GM18867 (cell line): ENCODE measurements at regions not wholly inside any gene's neighbourhood (a gene's known extent, or its start where the extent isn't known, plus 50 kb on each side); places are given as distances from the start of the nearest gene placed in this dataset.
"Not testable (repeated sequence)": the region's sequence is repeated elsewhere in the genome, so short reads cannot be mapped to it uniquely, and the experiment has no call there.

Source experiments
- ATAC-seq: cut with Tn5 transposase; IDR thresholded peaks from one replicate; pipeline ENCODE4 v1.9.1; 2021; ENCODE audit warnings: mild to moderate bottlenecking, moderate library complexity; ENCODE audit not compliant: unreplicated experiment

DNA sequence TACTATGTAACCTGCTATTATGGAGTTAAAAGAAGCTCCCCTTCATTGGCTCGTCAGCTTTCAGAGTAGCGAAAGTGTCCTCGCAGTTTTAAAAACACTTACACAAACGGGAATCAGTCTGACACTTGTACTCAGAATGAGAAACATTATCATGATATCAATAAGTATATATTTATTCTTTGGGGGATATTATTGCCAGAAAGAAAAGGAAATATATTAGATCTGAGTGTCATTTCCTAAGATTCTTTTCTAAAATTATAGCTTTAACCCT lies 584.5 kb downstream of the ZEB2 start:
- ATAC-seq: no peak

DNA sequence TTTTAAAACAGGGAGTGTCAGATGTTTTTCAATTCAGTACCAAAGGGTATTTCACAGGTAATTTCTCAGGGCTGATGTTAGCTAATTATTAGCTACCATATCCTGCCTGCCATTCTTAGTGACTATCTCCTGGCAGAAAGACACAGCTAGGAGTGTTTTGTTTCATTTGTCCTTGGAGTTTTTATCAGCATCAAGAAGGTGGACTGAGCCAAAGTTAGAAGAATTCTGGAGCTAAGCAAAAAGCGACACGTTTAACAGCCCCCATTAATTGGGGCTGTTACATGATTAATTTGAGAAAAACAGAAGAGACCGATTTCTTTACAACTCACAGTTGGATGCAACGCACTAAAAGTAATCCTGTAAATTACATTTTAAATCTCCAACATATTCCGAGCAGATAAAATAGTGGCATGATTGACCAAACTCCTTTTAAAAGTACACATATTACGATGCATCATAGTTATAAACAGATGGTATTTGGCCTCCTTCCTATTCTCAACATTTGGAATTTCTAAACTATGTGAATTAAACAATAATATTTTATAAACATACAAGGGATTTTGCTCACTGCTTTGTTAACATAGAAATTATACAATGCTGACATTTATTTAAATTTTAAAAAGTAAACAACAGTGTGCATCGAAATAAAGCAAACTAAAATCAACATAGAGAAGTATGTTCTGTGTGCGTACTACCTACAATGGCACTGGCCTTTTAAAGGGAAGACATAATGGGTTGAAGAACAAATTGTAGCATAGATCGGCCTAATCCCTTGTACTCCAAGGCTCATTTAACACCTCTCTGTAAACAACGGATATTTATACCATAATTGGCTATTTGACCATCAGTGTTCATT lies 585.1 kb downstream of the ZEB2 start:
- ATAC-seq: no peak

DNA sequence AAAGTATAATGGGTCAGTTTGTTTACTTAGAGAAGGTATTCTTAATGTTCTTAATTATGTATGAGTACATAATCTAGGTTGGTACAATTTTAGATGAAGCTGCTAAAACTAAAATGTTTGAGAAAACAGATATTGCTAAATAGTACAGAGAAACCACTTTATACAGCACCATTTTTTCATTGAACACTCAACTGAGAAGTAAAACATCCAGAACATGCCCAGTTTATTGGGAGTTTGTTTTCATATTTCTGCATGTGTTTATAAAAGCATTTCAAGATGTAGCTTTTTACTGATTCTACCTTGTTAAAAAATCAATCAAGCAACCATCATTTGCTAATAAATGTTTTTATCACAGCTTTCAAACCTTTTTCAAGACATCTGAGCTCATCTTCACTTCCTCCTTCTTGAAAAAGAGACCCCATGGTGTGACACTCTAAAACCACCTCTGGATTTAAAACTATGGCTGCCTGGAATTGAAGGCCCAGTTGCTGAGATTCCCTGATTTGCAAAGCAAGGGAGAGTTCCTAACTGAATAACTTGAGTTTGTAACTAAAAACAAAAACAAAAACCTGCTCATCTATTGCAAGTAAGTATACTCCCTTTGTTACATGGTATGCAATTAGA lies 585.9 kb downstream of the ZEB2 start:
- ATAC-seq: no peak

DNA sequence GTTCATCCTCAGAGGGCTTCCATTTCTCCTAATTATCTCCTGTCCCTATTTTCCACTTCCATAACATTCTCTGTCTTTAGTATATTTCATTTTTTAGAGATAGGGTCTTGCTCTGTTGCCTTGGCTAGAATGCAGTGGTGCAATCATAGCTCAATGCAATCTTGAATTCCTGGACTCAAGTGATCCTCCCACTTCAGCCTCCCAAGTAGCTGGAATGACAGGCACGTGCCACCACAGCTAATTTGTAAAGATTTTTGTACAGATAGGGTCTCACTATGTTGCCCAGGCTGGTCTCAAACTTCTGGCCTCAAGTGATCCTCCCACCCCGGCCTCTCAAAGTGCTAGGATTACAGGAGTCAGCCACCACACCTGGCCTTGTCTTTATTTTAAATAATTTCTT lies 589.0 kb downstream of the ZEB2 start:
- ATAC-seq: no peak

DNA sequence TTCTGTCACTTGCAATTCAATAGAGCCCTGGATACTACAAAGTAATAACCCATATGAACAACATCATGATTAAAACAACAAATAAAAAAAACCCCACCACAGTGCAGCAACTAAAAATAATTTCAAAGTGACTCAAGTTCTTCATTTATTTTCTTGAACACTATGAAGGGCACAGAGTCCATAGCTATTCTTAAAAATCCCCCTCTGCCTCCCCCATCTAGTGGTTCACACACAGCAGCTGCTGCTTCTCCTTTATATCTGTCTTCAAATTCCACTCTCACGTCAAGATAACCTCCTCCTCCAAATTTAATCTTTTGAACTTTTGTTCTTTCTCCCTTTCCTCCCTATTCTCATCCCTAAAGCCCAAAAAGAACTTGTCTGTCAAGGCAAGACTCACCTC lies 591.3 kb downstream of the ZEB2 start:
- no peak for ATAC-seq

DNA sequence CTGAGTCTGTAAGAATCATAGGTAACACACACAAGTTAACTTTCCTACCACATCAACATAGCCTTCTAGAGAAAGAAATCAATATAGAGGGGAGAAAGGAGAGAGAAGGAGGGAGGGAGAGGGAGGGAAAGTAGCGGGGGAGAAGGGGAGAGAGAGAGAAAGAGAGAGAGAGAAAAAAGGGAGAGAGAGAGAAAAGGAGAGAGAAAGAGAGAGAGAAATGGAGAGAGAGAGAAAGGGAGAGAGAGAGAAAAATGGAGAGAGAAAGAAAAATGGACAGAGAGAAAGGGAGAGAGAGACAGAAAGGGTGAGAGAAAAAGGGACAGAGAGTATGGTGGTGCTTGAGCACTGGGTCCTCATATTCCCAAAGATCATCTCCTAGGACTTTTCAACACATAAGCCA lies 591.7 kb downstream of the ZEB2 start:
- no peak for ATAC-seq

DNA sequence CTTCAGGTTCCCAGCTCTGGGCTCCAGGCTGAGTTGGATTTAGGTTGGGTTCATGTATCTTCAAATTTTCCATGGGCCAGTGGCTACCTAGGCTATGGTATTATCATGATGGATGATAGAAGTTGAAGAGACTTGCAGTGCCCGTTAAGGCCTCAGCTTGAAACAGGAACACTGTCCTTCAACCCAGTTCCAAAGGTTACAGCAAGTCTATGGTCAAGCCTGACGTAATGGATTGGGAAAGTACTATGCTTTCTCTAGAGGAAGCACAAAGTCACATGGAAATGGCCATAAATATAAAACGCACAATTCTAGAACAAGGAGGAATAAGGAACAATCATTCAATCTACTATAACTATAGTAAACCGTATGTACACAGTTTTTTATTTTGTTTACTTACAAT lies 593.2 kb downstream of the ZEB2 start:
- no peak for ATAC-seq

DNA sequence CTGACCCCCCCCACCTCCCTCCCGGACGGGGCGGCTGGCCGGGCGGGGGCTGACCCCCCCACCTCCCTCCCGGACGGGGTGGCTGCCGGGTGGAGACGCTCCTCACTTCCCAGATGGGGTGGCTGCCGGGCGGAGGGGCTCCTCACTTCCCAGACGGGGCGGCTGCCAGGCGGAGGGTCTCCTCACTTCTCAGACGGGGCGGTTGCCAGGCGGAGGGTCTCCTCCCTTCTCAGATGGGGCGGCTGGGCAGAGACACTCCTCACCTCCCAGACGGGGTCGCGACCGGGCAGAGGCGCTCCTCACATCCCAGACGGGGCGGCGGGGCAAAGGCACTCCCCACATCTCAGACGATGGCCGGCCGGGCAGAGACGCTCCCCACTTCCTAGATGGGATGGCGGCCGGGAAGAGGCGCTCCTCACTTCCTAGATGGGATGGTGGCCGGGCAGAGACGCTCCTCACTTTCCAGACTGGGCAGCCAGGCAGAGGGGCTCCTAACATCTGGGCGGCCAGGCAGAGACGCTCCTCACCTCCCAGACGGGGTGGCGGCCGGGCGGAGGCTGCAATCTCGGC lies 597.6 kb downstream of the ZEB2 start:
- ATAC-seq: not testable (repeated sequence)

DNA sequence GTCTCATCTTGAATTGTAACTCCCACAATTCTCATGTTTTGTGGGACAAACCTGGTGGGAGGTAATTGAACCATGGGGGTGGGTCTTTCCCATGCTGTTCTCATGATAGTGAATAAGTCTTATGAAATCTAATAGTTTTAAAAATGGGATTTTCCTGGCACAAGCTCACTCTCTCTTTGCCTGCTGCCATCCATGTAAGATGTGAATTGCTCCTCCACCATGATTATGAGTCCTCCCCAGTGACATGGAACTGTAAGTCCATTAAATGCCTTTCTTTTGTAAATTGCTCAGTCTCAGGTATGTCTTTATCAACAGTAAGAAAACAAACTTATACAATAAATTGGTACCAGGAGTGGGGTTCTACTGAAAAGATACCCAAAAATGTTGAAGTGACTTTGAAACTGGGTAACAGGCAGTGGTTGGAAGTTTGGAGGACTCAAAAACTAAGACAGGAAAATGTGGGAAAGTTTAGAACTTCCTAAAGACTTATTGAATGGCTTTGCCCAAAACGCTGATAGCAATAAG lies 601.4 kb downstream of the ZEB2 start:
- no peak for ATAC-seq

DNA sequence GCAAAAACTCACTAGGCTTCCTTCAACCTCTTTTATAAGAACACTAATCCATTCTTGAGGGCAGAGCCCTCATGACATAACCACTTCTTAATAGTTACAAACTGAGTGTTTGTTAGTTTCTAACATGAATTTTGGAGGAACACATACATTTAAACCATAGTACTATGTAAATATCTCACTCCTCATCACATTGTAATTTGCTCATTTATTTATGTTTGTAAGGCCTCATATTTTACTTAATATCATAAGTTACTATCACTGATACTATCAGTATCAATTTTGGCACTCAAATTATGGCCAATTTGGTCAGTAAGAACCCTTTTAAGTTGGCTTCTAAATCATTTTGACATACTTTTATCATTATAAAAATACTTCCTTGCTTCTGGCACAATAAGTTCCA lies 603.1 kb downstream of the ZEB2 start:
- ATAC-seq: no peak

DNA sequence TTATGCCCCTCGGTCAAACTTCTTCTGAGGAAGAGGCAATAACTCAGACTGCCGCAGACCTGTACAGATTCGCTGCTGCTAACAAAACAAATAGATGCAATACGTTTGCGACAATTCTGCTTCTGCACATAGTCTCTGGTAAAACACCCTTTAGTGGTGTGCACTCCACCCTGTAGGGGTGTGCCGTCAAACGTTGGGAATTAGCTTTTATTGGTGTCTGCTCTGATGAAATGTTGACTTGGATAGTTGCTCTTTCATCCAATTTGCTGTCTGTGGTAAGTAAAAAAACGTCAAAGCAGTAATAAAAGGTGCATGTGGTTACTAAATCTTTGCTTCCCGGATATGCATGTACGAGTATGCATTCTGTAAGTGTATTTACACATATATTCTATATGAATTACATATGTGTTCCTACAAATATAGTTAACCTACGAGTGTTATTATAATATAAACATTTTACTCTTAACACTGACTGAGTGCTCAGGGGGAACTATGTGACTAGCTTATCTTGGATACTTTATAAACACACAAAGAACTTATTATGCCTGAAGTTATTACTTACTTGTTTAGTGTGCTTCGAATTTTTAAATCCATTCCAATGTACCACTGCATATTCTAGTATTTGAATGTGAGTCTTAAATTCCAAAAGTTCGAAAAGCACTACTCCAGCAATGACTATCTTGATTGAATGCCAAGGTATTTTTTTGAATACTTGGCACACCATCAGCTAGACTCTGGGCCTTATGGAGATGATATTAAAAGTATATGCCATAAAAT lies 610.2 kb downstream of the ZEB2 start:
- no peak for ATAC-seq

DNA sequence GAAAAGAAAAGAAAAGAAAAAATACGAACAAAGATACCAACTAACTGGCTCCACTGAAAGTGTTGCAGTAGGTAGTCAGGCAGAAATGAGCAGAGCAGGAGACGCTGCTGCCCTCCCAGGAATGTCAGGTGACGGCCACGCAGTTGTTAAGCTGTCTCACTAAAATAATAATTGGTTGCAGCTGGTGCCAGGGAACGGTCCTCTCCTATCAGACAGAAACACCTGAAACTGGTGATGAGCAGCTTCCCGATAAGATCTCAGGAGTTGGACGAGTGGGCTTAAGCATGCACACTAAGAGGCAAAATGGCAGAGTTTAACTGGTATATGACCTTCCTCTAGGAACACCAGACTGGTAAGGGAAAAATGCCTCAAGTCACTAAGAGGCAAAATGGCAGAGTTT lies 611.1 kb downstream of the ZEB2 start:
- ATAC-seq: no peak

DNA sequence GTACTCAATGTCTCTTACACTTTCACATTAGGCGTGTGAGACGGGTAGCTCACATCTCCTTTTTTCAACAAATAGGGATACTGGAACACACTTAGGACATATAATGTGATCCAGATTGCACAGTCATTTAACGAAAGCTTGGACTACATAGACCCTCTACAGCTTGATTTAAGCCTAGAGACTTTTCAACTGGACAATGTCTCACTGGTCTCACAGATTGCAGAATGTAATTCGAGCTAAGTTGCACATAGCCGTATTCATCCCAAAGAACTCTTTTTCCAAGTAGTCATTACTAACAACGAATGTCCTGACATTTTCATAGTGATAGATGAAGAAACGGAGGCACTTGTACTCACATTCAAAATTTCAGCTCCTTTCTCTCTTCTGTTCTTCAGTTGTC lies 612.1 kb downstream of the ZEB2 start:
- ATAC-seq: no peak

DNA sequence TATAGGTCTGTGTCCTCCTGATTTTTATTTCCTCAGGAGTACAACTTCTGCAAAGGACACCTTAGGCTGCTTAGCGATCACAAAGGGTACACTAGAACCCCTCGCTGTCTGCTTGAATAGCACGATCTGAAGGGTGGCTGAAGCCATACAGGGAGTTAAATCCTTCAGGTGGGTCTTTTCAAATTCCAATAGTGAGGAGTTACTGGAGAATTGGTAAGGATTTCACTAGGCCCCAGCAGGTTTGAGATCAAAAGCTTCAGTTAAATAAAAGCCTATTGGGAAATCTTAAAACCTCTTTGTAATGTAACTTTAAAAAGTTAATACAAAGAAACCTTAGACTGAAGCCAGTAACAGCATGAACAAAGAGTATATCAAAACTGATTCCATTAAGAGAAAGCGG lies 613.1 kb downstream of the ZEB2 start:
- no peak for ATAC-seq

DNA sequence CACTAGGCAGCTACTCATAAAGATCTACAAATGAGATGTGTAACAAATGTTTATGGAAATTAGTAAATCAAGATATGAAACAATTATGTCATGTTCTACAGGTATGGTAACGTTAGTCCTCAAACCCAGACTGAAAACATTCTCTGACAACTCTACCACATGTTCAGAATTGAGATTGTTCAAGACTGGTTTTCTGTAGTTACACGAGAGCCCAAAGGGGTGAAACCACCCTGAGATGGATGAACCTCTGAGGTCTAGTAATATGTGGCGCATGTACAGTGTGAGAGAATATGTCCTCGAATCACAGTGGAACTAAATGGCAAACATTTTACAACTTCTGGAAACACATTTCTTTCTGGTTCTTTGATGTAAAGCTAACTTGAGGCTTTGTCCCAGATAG lies 614.3 kb downstream of the ZEB2 start:
- ATAC-seq: no peak

DNA sequence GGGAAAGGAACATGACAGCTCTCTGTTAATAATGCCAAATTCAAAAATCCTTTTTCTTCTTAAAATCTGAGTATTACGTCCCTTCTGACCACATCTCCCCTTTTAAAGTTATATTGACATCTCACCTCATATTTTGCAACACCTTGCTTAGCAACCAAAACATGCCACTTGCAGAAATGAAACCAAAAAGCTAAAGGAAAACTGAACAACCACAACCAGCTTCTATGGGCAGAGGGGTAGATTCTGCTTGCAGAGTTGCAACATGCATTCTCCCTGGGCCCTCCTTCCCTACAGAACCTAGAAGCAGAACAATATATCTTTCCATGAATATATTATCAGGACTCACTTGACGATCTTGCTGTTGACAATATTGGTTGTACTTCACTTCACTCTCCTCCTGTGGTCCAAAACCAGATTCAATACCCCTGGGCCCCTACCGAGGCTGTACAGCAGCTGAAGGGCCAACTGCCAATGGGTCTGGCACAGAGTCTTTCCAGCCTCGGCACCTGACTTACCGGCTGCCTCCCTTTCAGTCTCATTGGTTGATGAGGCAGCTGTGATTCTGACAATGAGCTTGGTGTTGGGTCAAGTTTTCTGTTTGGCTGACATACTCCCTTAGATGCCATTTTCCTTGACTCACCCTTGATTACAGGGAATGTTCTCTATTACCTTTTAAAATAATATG lies 616.6 kb downstream of the ZEB2 start:
- no peak for ATAC-seq

DNA sequence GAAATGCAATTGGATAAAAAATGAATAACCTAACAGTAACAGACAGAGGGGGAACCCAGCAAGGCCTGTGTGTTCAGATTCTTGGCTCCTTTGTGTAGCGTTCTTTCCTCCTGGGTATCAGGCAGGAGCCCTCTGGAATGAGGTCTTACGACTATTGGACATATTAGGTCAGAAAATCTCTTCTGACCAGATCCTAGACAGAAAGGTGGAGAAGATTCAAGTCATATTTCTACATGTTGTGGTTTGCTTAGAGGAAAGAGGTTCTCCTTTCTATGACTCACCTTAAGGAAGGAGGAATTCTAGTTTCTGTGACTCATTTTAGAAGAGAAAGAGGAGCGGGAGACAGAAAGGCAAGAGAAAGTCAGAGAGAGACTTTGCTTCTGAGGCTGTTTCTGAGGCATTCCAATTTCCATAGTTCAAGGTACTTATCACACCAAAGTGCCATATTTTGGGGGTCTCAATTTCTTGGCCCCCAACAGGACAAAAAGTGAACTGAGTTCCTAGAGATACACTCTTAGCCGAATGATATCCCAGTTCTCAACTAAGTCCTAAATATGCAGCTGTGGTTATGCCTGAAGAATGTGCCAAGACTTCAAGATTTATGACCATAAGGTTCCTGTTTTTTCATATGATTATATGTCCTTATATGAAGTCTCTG lies 618.6 kb downstream of the ZEB2 start:
- peak; percentile 62 for ATAC-seq

DNA sequence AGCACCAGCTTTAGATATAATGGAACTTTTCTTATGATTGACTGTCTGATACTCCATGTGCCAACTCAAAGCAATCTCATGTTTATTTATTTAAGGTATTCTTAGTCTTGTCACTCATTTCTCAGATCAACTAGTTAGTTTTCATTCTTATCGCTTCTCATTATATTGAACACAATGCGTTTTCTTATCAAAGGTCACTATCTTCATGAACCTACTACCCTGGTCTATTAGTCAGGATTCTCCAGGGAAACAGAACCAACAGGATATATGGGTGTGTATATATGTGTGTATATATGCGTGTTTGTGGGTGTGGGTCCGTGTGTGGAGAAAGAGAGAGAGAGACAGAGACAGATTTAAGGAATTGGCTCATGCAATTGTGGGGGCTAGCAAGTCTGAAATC lies 619.9 kb downstream of the ZEB2 start:
- ATAC-seq: no peak

DNA sequence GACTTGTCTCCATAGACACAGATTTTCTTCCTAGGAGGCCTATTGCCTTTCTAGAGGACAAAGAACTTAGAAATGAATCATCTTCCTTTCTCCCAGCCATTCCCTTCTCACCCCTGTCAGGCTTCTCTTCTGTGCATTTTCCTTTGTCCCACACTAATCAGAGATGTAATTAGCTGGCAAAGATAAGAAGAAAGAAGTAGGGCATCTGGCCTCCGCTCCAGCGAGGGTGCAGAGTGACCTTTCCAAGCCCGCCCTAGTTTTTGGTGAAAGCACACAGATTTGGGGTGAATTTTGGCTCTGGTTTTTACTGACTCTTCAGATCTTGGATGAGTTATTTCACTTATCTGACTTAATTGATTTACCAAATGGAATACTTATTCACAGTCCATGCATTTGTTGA lies 626.5 kb downstream of the ZEB2 start:
- ATAC-seq: no peak

DNA sequence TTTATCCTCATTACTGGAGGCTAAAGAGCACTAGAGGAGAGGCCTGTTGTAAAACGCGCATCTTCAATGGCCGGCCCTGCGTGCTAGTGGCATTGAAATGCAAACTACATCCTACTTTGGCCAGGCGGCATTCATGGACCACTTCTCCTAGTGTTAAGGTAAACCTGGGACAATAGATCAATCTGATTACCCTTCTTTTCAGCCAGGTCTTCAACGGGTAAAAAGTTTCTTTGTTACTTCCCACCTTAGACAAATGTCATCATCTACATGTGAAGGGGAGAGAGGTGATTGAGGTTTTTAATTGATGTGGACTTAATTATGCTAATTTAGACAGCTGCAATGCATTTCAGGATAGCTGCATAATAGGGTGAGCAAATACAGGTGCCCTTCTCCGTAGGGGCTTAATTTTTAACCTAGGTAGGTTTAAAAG lies 628.0 kb downstream of the ZEB2 start:
- ATAC-seq: no peak
